Ovary (tissue), 7 donors: ENCODE measurements at regions not wholly inside any gene's neighbourhood (a gene's known extent, or its start where the extent isn't known, plus 50 kb on each side); places are given as distances from the start of the nearest gene placed in this dataset.
"Not testable (repeated sequence)": the region's sequence is repeated elsewhere in the genome, so short reads cannot be mapped to it uniquely, and the experiment has no call there.

Experiments
- DNase-seq, 5 donors: peaks; one replicate each; pipeline ENCODE4 v3.0.0-alpha.2; 2019 to 2020
- H3K27ac ChIP-seq, 2 donors: fragments of 200-600 bp; one replicate each; pipeline versions ENCODE4 v1.5.1 to v1.8.0; 2019 to 2022
- H3K27me3 ChIP-seq: fragments of 200-600 bp; one replicate; pipeline ENCODE4 v1.8.0; 2022
- H3K36me3 ChIP-seq: fragments of 200-600 bp; sonication (generic); one replicate; pipeline ENCODE4 v1.5.1; 2019
- H3K4me1 ChIP-seq: one replicate; pipeline ENCODE4 v1.8.1; 2013; ENCODE audit warnings: mild to moderate bottlenecking, moderate library complexity; ENCODE audit not compliant: insufficient read depth
- H3K4me3 ChIP-seq: fragments of 200-600 bp; sonication (generic); one replicate; pipeline ENCODE4 v1.5.1; 2017
- H3K9me3 ChIP-seq, 2 donors: fragments of 200-600 bp in 1 of 2; sonication (generic) in 1 of 2; one replicate each; pipeline versions ENCODE4 v1.5.1 to v1.8.1; 2013 to 2019; ENCODE audit warnings: mild to moderate bottlenecking in 1 of 2, moderate library complexity in 1 of 2
- EP300 ChIP-seq: sonication (generic); formaldehyde crosslinking; IDR thresholded peaks from one replicate; pipeline ENCODE4 v1.6.1; 2017; ENCODE audit warnings: antibody characterized with exemption
- POLR2A ChIP-seq: fragments of 450-650 bp; IDR thresholded peaks from one replicate; pipeline ENCODE4 v1.6.1; 2017; ENCODE audit warnings: antibody characterized with exemption, mild to moderate bottlenecking, moderate library complexity
- WGBS, 3 donors: extraction: QIAGEN DNeasy Blood & Tissue Kit in 1 of 3; methylation state at CpG; one replicate each; pipeline versions ENCODE4 v1.1.5 to v1.1.7; 2013 to 2017; 5-methylcytosine and 5-hydroxymethylcytosine counted together
- intact Hi-C, 4 donors: fragments of 100-400 bp; cut with DNase I; formaldehyde crosslinking; loops; one replicate each; pipeline versions ENCODE4 v1.11.0 to v1.15.1; 2022 to 2023
- TF ChIP-seq, protein P1 (sequence below), 3 donors: fragments of 450-650 bp in 2 of 3; fragments of 200-600 bp in 1 of 3; IDR thresholded peaks; one replicate each; pipeline versions ENCODE4 v1.5.1 to v1.8.0; 2016 to 2022; ENCODE audit warnings: antibody characterized with exemption in 3 of 3, mild to moderate bottlenecking in 1 of 3
- donor health status: DM: no; HTN: no; CAD: no; lungs with moderate emphysema.
- donor health status: DM: no; HTN: no; CAD: no.
- donor health status: Bipolar disorder and iron deficiency.
- donor health status: DM: no; HTN: no; CAD: no.
- donor health status: DM: yes; HTN: yes; CAD: no.

- no peak overlapping the region for H3K27ac ChIP-seq
- no peak for DNase-seq
- H3K36me3 ChIP-seq: no peaks in the 10 kb centered on the region
- H3K27me3 ChIP-seq: no peaks in the 10 kb centered on the region
- H3K4me3 ChIP-seq: no peak overlapping the region
- 48 to 51% (median 49%) methylated on average over 4 of the region's 4 CpGs for WGBS, 3 donors
- H3K4me1 ChIP-seq: no peaks in the 10 kb centered on the region
- intact Hi-C loops: no loop called here
- no peaks in the 10 kb centered on the region for H3K9me3 ChIP-seq
- TF ChIP-seq EP300: no peak
- TF ChIP-seq, protein P1, sequence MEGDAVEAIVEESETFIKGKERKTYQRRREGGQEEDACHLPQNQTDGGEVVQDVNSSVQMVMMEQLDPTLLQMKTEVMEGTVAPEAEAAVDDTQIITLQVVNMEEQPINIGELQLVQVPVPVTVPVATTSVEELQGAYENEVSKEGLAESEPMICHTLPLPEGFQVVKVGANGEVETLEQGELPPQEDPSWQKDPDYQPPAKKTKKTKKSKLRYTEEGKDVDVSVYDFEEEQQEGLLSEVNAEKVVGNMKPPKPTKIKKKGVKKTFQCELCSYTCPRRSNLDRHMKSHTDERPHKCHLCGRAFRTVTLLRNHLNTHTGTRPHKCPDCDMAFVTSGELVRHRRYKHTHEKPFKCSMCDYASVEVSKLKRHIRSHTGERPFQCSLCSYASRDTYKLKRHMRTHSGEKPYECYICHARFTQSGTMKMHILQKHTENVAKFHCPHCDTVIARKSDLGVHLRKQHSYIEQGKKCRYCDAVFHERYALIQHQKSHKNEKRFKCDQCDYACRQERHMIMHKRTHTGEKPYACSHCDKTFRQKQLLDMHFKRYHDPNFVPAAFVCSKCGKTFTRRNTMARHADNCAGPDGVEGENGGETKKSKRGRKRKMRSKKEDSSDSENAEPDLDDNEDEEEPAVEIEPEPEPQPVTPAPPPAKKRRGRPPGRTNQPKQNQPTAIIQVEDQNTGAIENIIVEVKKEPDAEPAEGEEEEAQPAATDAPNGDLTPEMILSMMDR (IDR thresholded peaks at IDR 0.05): no peak
- TF ChIP-seq POLR2A: no peak
Observed at GRCh38 chr2:34789169-34789568, 1190.1 kb upstream of the FAM98A start.

GRCh38 chr2:34787341-34787740 is 1188.2 kb upstream of the FAM98A start:
- TF ChIP-seq POLR2A (no peak), EP300 (no peak)
- TF ChIP-seq, protein P1 (IDR thresholded peaks at IDR 0.05): no peak
- intact Hi-C loops: no loop called here
- Histone ChIP-seq H3K27me3 (no peaks in the 10 kb centered on the region), H3K4me1 (no peaks in the 10 kb centered on the region), H3K4me3 (no peak overlapping the region), H3K27ac (no peak overlapping the region), H3K36me3 (no peaks in the 10 kb centered on the region), H3K9me3 (no peaks in the 10 kb centered on the region)
- no peak for DNase-seq

- Histone ChIP-seq H3K9me3 (no peaks in the 10 kb centered on the region), H3K4me1 (no peaks in the 10 kb centered on the region), H3K4me3 (no peak overlapping the region), H3K36me3 (no peaks in the 10 kb centered on the region), H3K27me3 (no peaks in the 10 kb centered on the region), H3K27ac (no peak overlapping the region)
- DNase-seq: no peak
- WGBS, 3 donors: 81 to 87% (median 84%) methylated on average over 3 of the region's 3 CpGs
- intact Hi-C loops: no loop called here
- TF ChIP-seq, protein P1 (IDR thresholded peaks at IDR 0.05): no peak
- TF ChIP-seq POLR2A: no peak
- TF ChIP-seq EP300: no peak
Observed at GRCh38 chr2:34785206-34785785, 1186.2 kb upstream of the FAM98A start.

DNA sequence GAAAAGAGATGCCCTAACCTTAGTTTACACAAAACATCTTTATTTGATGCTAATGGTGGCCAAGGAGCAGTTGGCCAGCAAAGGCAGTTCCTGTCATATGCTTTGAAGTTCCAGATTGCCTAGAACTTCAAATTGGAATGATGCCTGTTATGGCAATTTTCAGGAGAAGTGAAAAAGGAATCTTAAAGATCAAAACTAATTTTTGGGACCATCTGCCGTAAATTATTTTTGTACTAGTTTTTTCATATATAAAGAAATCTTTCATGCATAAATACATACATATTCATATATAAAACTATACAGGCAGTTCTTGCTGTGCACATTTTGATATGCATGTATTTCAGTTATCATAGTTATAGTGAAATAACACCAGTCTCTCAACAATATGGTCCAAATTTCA is 1185.6 kb upstream of the FAM98A start:
- intact Hi-C loops: no loop called here
- 89 to 91% (median 90%) methylated on average over 1 of the region's 1 CpG for WGBS, 3 donors
- H3K4me3 ChIP-seq: no peak overlapping the region
- no peaks in the 10 kb centered on the region for H3K36me3 ChIP-seq
- H3K9me3 ChIP-seq: no peaks in the 10 kb centered on the region
- no peak overlapping the region for H3K27ac ChIP-seq
- no peaks in the 10 kb centered on the region for H3K4me1 ChIP-seq
- no peak for TF ChIP-seq EP300
- TF ChIP-seq POLR2A: no peak
- TF ChIP-seq, protein P1 (IDR thresholded peaks at IDR 0.05): no peak
- no peak for DNase-seq
- H3K27me3 ChIP-seq: no peaks in the 10 kb centered on the region

- H3K4me3 ChIP-seq, H3K27me3 ChIP-seq, intact Hi-C loops, H3K36me3 ChIP-seq, H3K4me1 ChIP-seq, H3K27ac ChIP-seq, H3K9me3 ChIP-seq, DNase-seq: not testable (repeated sequence)
- WGBS, 3 donors: 86 to 93% (median 88%) methylated on average over 7 of the region's 7 CpGs
Observed at GRCh38 chr2:34750742-34751141, 1151.6 kb upstream of the FAM98A start.
